NCI-H226 (cell line): ENCODE measurements at regions not wholly inside any gene's neighbourhood (a gene's known extent, or its start where the extent isn't known, plus 50 kb on each side); places are given as distances from the start of the nearest gene placed in this dataset.
"Not testable (repeated sequence)": the region's sequence is repeated elsewhere in the genome, so short reads cannot be mapped to it uniquely, and the experiment has no call there.

Experiments used
- DNase-seq: peaks from one replicate; pipeline ENCODE4 v3.0.0-alpha.2; 2015

DNA sequence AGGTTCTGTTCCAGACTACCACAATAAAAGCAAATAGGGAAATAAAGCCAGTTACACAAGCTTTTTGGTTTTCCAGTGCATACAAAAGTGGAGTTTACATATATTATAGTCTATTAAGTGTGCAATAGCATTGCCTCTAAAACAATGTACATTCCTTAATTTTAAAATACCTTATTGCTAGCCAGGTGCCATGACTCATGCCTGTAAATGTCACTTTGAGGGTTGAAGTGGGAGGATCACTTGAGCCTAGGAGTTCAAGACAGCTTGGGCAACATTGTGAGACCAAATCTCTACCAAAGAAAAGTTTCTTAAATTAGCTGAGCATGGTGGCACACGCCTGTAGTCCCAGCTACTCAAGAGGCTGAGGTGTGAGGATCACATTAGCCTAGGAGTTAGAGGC is 52.9 kb upstream of the IMP4 start:
- DNase-seq = no peak

DNA sequence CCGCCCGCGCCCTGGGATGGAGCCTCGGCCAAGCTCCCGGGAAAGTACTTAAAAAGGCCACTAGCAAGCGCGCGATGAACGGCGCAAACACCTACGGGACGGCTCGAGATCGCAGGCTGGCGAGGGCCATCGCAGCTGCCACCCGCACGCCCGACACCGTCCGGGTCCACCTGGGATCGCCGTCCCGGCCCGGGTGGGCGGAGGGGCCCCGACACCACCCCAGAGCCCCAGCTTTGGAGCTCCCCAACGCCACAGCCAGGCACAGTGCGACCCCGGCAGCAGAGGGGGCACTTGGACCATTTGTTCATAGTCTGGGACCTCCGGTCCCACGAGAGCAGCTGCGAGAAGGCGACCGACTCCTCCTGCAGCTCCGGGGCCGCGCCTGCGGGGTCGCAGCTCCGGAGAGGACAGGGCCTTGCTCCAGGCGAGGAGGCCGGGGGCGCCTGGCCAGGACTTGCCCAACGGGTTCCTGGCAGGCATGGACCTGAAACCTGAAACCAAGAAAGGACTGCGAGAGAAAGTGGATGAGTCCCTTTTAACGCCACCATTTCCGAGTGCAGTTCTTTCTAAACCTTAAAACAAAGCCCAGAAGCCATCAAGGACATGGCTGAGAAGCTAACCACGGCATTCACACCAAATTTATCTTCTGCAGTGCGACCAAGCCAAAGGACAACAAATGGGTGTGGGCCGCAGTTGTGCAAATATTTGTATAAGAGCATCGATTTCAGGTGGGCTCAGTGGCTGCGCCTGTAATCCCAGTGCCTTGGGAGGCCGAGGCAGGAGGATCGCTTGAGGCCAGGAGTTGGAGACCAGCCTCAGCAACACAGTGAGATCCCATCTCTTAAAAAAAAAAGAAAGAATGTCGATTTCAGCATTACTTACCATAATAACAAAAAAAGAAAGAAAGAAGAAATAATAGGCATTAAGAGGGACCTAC is 54.0 kb upstream of the IMP4 start:
- DNase-seq = no peak

DNA sequence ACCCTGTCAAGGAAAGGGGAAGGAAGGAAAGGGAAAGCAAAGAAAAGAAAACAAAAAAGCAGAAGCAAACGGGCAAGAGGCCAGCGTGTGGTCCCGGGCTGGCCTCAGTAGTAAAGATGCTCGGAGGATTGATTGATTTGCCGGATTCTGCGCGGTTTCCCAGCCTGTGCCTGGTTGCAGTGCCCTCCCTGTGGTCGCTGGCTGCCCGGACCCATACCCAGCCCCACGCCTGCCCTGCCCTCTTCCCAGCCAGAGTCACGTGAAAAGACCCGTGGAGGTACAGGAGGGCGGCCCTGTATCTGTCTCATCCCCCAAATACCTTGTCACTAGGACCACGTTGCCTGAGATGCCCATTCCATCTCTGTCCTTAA is 55.1 kb upstream of the IMP4 start:
- DNase-seq = no peak

DNA sequence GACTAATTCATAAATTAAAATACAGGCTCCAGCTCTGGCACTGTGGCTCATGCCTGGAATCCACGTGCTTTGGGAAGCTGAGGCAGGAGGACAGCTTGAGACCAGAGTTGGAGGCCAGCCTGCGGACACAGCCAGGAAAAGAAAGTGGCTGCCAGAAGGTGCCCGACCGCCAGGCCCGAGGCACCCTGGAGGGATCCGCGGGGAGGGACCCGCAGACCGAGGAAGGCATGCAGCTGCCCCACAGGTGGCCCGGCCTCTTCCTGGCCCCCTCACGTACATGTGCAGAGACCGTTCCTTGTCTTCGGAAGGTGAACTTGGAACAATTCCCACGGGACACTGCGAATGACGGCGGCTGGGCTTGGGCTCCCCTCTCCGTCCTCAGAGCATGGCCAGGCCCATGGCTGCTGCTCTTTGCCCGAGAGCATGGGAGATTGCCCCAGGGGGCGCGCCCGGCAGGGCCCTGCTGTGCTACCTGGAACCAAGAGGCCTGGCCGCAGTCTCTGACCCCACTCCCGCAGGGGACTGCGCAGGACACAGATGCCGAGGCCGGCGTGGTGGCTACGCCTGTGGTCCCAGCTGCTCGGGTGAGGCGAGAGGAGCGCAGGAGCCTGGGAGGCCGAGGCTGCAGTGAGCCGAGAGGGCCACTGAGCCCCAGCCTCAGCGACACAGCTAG is 55.6 kb upstream of the IMP4 start:
- no peak for DNase-seq

DNA sequence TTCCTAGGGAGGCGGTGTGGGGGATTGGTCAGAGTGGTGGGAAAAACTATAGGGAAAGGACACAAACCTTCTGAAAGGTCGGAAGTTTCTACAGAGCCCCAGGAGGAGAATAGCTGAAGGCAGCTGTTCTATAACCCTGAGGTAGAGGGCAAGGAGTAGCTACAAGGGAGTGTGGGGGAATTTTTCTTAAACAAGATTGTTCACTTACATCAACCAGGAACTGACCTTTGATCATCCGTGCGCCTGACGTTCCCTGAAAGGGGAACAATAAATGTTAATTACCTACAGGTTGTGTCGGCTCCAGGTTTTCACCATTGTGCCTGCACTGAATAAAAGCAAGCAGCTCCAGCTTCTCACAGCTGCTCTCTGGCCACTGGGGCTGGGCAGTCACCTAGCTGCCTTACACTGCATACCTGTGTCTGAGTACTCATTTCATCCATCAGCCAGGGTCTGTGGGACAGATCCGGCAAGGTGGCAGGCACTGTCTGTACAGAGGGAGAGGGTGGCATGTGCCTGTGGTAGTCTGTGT is 59.3 kb upstream of the IMP4 start:
- DNase-seq = not testable (repeated sequence)

DNA sequence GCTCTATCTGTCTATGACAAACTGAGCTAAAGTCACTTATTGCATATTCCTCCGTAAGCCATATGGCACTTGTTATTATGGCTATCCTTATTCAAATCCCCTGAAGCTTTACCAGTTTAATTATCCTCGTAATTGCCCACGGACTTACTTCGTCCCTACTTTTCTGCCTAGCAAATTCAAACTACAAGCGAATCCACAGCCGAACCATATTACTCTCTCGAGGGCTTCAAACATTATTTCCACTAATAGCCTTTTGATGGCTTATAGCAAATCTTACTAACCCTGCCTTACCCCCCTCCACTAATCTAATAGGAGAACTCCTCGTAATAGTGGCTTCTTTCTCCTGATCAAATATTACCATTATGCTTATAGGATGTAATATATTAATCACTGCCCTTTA is 63.1 kb upstream of the IMP4 start:
- DNase-seq = not testable (repeated sequence)

DNA sequence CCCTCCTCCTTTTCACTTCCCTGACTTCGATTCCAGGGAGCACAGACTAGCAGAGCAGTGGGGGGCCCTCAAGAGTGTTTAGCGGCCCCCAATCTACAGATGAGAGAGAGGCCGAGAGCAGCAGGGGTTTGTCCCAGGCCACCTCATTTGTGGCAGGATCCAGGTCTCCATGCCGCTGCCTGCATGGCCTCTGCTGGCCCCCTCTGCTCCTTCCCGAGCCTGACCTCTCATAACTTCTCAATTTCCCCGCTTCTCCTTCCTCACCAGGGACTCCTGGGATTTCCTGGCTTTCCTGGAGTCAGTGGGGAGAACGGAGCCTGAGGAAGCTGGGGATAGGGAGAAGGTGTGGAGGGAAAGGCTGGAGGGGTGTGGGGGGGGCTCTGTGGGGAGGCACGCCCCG is 70.1 kb upstream of the TUBA3E start:
- DNase-seq = not testable (repeated sequence)

DNA sequence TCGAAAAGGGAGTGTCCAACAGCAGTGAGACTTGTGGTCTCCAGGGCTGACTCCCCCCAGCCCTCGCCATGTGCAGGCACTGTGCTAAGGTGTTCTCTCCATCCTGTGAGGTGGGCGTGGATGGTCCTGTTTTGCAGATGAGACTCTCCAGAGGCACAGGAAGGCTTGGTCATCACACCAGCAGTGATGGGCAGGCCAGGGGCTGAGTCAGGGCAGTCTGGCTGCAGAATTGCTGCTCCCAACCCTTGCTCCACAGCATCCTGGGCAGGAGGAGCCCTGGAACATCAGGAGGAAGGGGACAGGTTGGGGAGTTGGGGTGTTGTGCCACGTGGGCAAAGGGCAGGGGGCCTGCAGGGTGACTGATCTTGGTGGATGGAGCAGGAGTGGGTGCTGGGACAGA is 69.3 kb upstream of the TUBA3E start:
- DNase-seq = not testable (repeated sequence)

DNA sequence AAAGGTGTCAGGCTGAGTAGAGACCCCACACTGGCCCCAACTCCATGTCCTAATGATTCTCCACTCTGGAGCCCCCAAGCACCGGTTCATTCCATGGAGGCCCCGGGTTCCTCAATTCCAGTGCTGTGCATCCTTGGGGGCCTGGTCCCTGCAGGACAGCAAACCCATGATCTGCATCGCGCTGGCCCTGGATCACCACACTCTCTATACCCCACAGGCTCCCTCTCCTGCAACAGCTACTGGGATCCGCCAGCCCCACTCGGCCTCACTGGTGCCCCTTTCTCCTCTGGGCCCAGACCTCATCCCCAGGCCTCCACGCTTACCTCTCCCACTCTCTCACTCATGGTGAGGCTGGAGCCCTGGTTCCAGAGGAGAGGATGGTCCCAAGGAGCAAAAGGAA is 68.6 kb upstream of the TUBA3E start:
- not testable (repeated sequence) for DNase-seq

DNA sequence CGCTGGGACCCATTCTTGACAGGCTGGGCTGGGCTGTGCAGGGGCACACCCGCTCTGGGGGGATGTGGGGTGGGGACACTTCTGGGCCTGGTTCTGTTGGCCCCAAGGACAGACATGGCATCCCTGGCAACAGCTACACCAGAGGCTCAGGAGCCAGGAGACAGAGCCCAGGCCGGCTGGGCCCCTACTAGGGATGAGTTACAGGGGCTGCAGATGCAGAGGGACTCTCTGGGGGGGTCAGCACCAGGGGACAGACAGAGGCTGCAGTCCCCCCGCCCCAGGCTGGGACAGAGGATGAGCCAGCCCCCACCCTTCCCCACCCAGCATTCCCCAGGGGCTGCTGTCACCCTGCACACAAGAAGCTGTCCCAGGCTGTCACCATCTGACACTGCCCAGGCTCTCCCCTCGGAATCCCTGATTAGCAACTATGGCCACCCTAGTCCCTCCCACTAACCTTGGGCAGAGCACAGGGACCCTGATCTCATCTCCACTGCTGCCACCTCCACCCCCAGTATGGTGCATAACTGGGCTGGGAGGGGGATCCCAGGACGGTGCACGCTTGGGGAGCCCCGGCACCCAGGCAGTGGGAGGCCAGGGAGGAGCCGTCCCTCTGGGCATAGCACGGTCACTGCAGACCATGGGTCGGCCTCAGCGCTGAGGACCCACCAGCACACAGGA is 67.5 kb upstream of the TUBA3E start:
- DNase-seq = not testable (repeated sequence)

DNA sequence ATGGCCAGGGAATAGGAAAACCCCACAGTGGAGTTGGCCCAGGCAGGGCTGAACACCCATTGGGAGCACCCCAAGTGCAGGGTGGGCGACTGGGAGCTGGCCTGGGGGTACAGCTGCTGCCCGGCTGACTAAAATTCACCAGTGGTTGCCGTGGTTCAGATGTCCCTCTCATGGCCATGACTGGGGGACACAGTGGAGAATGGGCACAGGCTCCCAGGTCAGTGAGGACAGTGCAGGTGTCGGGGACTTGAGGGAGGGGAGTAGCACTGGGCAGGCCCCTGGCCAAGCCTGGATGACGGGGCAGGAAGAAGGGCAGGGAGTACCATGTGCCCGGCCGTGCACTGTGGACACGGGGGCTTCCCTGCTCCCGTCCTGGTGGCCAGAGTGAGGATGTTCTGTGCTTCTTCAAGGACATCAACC is 66.7 kb upstream of the TUBA3E start:
- DNase-seq = not testable (repeated sequence)

DNA sequence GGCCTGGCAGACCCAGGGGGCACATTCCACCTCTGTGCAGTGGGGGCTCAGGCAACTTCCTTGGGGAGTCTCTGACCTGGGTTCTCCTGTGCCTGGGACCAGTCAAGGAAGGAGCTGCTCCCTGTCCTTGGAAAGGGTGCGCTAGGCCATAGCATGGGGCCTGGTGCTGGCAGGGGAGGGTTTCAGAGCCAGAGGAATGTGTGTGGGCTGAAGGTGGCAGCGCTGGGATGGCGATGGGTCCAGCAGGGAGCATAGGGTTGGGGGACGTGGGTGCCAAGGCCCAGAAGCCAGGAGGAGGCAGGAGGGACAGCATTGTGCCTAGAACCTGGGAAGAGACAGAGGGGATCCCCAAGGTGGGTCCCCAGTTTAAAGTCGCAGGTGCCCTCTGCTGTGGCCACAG is 66.3 kb upstream of the TUBA3E start:
- no peak for DNase-seq

DNA sequence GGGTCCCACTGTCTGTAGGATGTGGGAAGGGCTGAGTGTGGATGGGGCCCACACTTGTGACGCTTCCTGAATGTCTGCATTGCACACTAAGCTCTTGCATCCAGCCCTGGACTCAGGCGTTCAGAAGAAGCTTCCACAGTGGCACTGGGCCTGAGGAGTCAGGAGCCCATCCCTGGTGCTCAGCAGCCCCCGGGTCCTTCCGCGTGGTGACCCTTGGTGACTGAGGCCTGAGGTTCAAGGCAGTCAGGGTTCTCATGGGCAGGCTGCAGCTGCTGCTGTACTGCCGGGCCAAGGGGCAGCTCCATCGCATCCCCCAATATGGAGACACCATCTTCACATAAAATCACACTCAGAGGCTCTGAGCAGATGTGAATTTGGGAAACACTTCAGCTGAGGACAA is 65.8 kb upstream of the TUBA3E start:
- DNase-seq = no peak

DNA sequence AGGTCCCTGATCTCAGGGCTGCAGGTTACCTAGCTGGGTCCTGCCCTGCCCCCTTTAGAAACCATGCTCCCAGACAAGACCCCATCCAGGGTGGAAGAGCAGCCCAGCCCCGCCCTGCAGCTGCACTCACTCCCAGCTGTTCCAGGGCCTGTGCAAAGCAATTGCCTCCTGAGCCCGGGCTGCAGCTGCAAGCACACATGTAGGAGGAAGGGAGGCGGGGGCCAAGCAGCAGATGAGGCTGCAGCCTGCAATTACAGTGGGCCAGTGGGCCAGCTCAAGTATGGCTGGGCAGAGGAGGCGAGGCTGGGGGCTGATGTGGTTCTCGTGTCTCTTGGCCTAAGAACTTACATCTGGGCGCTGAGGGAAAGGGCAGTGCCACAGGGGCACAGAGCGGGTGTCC is 65.4 kb upstream of the TUBA3E start:
- DNase-seq = no peak

DNA sequence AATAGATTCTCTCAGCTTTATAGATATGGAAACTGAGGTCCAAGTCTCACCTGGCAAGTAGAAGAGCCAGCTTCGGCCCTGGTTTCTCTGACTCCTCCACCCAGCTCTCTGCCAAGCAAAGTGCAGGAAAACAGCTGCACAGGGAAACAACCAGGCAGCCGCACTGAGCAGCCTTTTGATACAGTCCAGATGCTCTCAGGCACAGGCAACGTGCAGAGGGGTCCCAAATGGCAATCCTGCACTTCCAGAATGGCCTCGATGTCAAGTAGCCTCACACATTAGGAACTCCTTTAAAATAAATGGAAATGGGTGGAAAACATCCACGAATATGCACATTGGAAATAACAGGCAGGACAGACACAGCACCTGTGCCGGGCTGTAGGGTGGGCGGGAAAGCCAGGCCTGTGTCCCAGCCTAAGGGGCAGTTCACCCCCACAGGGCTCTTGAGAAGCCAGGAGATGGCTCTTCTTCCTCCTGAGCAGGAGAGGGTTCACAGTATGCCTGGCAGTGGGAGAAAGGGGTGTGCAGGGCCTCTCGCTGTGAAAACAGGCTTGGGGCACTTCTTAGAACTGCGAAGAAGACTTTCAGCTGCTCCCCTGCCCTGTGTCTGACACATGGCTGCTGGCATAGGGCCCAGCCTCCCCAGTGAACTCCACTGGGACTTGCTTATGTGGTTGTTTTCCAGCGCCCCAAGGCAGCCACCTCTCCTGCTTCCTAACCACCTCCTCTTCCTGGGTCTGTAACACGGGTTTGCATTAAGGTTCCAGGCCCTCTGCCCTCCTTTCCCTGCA is 63.9 kb upstream of the TUBA3E start:
- no peak for DNase-seq

DNA sequence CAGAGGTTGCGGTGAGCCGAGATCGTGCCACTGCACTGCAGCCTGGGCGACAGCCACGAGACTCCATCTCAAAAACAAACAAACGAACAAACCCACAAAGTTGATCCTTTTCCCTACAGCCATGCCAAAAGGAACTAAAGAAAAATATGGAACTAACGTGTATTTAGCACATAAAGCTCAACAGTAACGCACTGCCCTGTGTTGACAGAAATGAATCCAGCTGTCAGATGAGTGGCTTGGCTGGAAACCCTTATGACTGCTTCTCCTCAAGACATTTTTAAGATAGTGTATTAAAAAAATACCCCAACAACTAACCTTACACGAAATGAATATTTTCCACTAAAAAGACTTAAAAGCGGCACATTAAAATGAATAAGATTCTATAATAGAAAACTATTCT is 62.9 kb upstream of the TUBA3E start:
- DNase-seq = no peak

DNA sequence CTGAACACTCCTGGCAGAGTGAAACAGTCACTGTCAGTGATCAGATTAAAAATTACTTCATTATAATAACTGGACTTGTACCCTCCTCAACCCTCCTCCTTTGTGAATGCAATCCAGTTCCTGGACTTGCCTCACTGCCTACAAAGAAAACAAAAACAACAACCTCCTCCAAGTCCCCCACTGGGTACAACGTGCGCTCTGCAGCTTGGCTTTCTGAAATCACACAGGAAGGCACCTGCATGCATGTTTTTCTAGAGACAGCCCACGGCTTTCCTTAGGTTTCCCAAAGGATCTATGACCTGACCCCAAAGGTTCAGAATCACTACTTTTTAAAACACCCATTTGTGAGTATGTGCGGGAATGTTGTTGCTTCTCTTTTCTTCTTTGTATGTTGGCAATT is 61.4 kb upstream of the TUBA3E start:
- no peak for DNase-seq

DNA sequence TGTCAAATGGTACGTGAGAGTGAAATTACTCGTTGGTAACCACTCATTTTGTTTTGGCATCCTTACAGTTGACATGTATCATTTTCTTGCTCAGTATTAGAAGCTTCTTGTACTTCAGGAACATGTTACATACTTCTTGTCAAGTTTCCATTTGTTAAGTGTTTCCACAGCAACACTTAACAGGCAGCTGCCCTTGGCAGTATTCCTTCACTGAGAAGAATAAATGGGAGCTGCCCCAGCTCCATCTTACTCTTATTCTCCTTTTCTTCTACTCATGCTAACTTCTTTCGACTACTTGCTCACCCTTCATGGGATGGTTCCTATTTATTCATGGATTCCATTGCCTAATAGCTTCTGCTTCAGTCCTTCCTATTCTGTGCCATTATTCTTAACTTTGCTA is 60.1 kb upstream of the TUBA3E start:
- no peak for DNase-seq

DNA sequence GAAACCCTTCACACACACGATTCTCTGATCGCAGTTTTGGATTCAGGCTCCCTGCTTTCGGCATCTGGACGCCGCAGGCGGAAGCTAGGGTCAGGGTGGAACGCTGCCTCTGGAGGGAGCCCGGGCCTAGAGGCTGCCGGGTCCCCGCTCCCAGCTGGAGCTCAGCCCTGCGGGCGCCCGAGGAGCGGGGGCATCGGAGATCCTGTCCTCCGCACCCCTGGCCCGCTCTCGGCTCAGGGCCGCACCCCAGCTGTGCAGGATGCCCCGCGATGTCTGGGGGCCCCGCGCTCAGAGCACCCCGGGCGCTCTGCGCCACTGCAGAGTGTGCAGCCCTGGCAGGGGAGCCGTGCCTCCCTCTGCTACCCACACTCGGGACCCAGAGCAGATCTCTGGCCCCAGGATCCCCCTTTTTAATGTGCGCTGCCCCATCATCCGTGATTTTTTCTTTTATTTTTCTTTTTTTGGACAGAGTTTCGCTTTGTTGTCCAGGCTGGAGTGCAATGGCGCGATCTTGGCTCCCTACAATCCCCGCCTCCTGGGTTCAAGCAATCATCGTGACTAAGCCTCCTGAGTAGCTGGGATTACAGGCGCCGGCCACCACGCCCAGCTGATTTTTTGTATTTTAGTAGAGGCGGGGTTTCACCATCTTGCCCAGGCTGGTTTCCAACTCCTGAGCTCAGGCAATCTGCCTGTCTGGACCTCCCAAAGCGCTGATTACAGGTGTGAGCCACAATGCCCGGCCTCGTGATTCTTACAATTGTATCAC is 54.8 kb upstream of the TUBA3E start:
- peak; percentile 31 for DNase-seq

DNA sequence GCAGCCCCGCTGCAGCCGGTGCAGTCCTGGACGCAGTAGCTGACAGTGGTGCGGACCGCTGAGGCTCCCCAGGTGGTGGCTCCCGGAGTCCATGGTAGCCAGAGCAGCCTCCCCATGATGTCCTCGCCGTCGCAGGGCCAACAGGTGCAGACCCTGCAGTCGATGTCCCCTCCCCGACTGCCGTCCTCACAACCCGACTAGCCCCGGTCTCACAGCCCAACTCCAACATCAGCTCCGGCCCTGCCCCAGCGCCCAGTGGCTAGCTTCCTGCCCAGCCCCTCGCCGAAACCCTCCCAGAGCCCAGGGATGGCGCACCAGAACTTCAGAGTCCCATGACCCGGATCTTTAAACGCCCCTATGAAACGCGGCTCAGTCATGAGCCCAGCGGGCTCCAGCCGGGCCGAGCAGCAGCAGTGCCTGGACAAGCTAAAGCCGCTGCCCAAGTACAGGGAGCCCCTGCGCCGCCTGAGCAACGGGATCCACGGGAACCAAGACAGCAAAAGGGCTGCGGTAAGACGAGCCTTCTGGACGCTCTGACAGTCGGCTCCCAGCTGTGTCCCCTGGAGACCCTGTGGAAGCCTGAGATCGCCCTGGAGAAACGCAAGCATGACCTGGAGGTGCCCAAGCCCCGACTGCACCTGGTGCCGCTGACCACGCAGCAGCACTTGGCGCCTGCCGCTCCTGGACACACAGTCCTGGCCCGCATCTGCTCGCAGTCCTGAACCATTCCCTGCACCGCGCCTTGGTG is 53.8 kb upstream of the TUBA3E start:
- no peak for DNase-seq

DNA sequence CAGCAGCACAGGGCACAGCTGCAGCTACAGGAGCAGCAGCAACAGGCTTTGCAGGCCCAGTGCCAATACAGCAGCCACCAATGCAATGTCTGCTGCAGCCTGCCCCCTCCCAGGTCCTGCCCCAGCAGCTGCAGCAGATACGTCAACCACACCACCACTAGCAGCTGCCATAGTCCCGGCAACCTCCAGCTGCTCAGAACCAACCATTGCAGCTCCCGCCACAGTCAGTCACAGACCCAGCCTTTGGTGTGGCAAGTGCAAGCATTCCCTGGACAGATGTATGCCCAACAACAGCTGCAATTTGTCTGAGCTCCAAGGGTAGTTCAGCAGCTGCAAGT is 53.3 kb upstream of the TUBA3E start:
- DNase-seq = no peak
